Fibroblast of pulmonary artery (primary cell): ENCODE measurements at regions not wholly inside any gene's neighbourhood (a gene's known extent, or its start where the extent isn't known, plus 50 kb on each side); places are given as distances from the start of the nearest gene placed in this dataset.
"Not testable (repeated sequence)": the region's sequence is repeated elsewhere in the genome, so short reads cannot be mapped to it uniquely, and the experiment has no call there.

Experiments
- DNase-seq: peaks from one replicate; pipeline ENCODE4 v3.0.0-alpha.2; 2010; ENCODE audit warnings: low read depth
- H3K4me3 ChIP-seq: replicated peaks from 2 replicates; pipeline ENCODE4 v1.5.1; 2011; ENCODE audit warnings: low read depth, mild to moderate bottlenecking, control low read depth, low read length, moderate library complexity
- CTCF ChIP-seq: IDR thresholded peaks from 2 replicates; pipeline ENCODE4 v1.5.1; 2011; ENCODE audit warnings: mild to moderate bottlenecking, control low read depth, low read length, inconsistent platforms; ENCODE audit errors: missing control alignments

GRCh38 chr4:167831855-167832254 is 260.5 kb upstream of the ANXA10 start:
- no peak overlapping the region for H3K4me3 ChIP-seq
- TF ChIP-seq CTCF, result no peak
- DNase-seq, result peak; percentile 38

GRCh38 chr4:167838686-167839085 is 253.7 kb upstream of the ANXA10 start:
- no peak for TF ChIP-seq CTCF
- DNase-seq, result peak; percentile 6
- H3K4me3 ChIP-seq, result no peak overlapping the region

- TF ChIP-seq CTCF, result no peak
- H3K4me3 ChIP-seq, result no peak overlapping the region
- no peak for DNase-seq
These were observed 249.8 kb upstream of the ANXA10 start for GRCh38 chr4:167842487-167842886.

GRCh38 chr4:167854881-167855280 is 237.5 kb upstream of the ANXA10 start:
- no peak for DNase-seq
- no peak overlapping the region for H3K4me3 ChIP-seq
- TF ChIP-seq CTCF, result no peak

GRCh38 chr4:167858127-167858526 is 234.2 kb upstream of the ANXA10 start:
- not testable (repeated sequence) for DNase-seq

GRCh38 chr4:167867191-167867590 is 225.1 kb upstream of the ANXA10 start:
- DNase-seq, result no peak
- no peak overlapping the region for H3K4me3 ChIP-seq
- TF ChIP-seq CTCF, result no peak

More at GRCh38 chr4:167858127-167858526, 234.2 kb upstream of the ANXA10 start:
- H3K4me3 ChIP-seq, result not testable (repeated sequence)

- no peak overlapping the region for H3K4me3 ChIP-seq
- no peak for TF ChIP-seq CTCF
- DNase-seq, result peak; percentile 41
These were observed 224.2 kb upstream of the ANXA10 start for GRCh38 chr4:167868163-167868562.

GRCh38 chr4:167873496-167873895 is 218.8 kb upstream of the ANXA10 start:
- DNase-seq, result no peak
- H3K4me3 ChIP-seq, result no peak overlapping the region
- no peak for TF ChIP-seq CTCF

GRCh38 chr4:167876091-167876490 is 216.2 kb upstream of the ANXA10 start:
- not testable (repeated sequence) for H3K4me3 ChIP-seq, DNase-seq

GRCh38 chr4:167877826-167878225 is 214.5 kb upstream of the ANXA10 start:
- not testable (repeated sequence) for H3K4me3 ChIP-seq, DNase-seq
